H1 (cell line): ENCODE measurements at regions not wholly inside any gene's neighbourhood (a gene's known extent, or its start where the extent isn't known, plus 50 kb on each side); places are given as distances from the start of the nearest gene placed in this dataset.

ENCODE experiments used
- BACH1 ChIP-seq: IDR thresholded peaks from 2 replicates; pipeline ENCODE4 v1.6.1; 2012; ENCODE audit warnings: low read length, improper control_type of control experiment
- BCL11A ChIP-seq, 2 experiments: IDR thresholded peaks; one replicate each; pipeline ENCODE4 v1.6.1; 2011; ENCODE audit warnings: low read depth in 2 of 2, low read length in 2 of 2, mild to moderate bottlenecking in 2 of 2
- JUND ChIP-seq: IDR thresholded peaks from 2 replicates; pipeline ENCODE4 v1.6.1; 2011; ENCODE audit warnings: mild to moderate bottlenecking, improper control_type of control experiment, low read length
- PHF8 ChIP-seq: fragments of 200-600 bp; sonication (generic); conservative IDR thresholded peaks from 2 replicates; pipeline ENCODE4 v1.7.1; 2012; ENCODE audit warnings: low read depth, mild to moderate bottlenecking, inconsistent platforms, low read length, moderate library complexity
- SIN3A ChIP-seq, 2 experiments: IDR thresholded peaks in 1 of 2; conservative IDR thresholded peaks in 1 of 2; 2 replicates each; pipeline ENCODE4 v1.6.1; 2011 to 2012; ENCODE audit warnings: low read length in 2 of 2, improper control_type of control experiment in 1 of 2, low read depth in 1 of 2, mild to moderate bottlenecking in 1 of 2
- TEAD4 ChIP-seq: IDR thresholded peaks from 2 replicates; pipeline ENCODE4 v1.6.1; 2012; ENCODE audit warnings: low read depth, low read length, inconsistent platforms, mixed read lengths
- TF ChIP-seq, protein P1 (sequence below): IDR thresholded peaks from 2 replicates; pipeline ENCODE4 v1.6.1; 2012; ENCODE audit warnings: low read length, inconsistent platforms
- TF ChIP-seq, protein P2 (sequence below): IDR thresholded peaks from 2 replicates; pipeline ENCODE4 v1.6.1; 2011; ENCODE audit warnings: low read length, improper control_type of control experiment

DNA sequence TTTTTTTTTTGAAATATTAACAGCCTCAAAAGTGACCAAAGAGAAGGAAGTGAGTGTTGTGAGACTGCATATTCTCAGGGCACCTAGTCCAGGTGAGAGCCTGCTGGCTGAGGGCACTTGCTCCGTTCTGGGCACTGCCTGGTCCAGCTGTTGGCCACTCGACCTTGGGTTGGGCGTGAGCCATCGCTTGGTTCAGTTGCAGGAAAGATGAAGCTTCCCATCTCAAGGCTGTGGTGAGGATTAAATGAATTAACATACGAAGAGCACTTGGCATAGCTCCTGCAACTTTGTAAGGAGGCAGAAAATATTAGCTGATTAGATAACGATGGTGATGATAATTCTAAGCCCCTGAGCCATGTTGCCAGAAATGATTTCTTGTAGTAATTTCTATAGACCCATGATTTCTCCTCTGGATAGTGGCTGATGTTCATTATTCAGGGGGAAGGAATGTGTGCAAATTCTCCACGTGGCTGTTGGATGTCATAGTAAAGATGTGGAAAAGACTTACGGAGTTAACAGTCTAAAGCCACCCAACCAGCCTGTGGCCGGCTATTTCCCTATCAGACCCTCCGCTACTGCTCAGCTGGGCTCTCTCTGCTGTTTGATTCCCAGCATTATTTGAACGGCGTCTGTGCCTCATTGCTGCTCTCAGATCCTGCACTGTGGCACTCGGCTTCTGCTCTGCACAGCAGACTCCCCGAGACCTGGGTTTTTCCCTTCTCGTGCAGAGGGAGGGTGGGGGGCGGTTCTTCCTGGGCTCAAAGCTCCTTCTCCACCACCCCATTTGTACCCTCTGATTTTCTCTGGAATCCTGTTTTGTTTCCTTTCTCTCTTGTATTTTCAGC, 221.1 kb downstream of the GALR1 start (continued):
- TF ChIP-seq, protein P1, sequence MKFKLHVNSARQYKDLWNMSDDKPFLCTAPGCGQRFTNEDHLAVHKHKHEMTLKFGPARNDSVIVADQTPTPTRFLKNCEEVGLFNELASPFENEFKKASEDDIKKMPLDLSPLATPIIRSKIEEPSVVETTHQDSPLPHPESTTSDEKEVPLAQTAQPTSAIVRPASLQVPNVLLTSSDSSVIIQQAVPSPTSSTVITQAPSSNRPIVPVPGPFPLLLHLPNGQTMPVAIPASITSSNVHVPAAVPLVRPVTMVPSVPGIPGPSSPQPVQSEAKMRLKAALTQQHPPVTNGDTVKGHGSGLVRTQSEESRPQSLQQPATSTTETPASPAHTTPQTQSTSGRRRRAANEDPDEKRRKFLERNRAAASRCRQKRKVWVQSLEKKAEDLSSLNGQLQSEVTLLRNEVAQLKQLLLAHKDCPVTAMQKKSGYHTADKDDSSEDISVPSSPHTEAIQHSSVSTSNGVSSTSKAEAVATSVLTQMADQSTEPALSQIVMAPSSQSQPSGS, result no peak
- TF ChIP-seq BACH1, result no peak
- TF ChIP-seq, protein P2, sequence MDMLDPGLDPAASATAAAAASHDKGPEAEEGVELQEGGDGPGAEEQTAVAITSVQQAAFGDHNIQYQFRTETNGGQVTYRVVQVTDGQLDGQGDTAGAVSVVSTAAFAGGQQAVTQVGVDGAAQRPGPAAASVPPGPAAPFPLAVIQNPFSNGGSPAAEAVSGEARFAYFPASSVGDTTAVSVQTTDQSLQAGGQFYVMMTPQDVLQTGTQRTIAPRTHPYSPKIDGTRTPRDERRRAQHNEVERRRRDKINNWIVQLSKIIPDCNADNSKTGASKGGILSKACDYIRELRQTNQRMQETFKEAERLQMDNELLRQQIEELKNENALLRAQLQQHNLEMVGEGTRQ, result no peak
- TF ChIP-seq PHF8, result no peak
- no peak for TF ChIP-seq TEAD4
- TF ChIP-seq SIN3A (conservative IDR thresholded peaks at IDR 0.05 in 1 of 2, IDR thresholded peaks at IDR 0.05 in 1 of 2; ENCODE audit: low read depth in 1 of 2, low read length in 2 of 2), result no peak
- TF ChIP-seq BCL11A (IDR thresholded peaks at IDR 0.05; ENCODE audit: low read depth in 2 of 2, low read length in 2 of 2), result no peak
- TF ChIP-seq JUND, result no peak
- TF ChIP-seq, all 59 proteins: peak for 0
